PC-9 (cell line): ENCODE measurements at regions not wholly inside any gene's neighbourhood (a gene's known extent, or its start where the extent isn't known, plus 50 kb on each side); places are given as distances from the start of the nearest gene placed in this dataset.

Experiments used
- BruUV-seq: library from RNA; stranded (reverse); fragments of 400-500 nt; replicated peaks from 2 replicates; lab custom pipeline; 2021; lab: Mats Ljungman, UMichigan
- CTCF ChIA-PET: fragments of 300-600 bp; sonication (Branson Sonifier 250); formaldehyde crosslinking; loops from one replicate; lab custom pipeline; 2022; ENCODE audit warnings: antibody characterized with exemption; lab: Charles Lee
- POLR2A ChIA-PET: fragments of 300-600 bp; sonication (Branson Sonifier 250); formaldehyde crosslinking; loops from one replicate; lab custom pipeline; 2022; ENCODE audit warnings: antibody characterized with exemption; ENCODE audit not compliant: unreplicated experiment; lab: Charles Lee
- DNase-seq, 2 experiments: peaks; one replicate each; pipeline versions ENCODE4 v3.0.0 to v3.0.0-alpha.2; 2015 to 2022; ENCODE audit warnings: mixed read lengths in 1 of 2
- H2AFZ ChIP-seq: fragments of 200-600 bp; sonication (generic); 2 replicates; pipeline ENCODE4 v1.8.1; 2017; ENCODE audit warnings: antibody characterized with exemption
- H3F3A ChIP-seq: fragments of 200-600 bp; sonication (generic); 2 replicates; pipeline ENCODE4 v1.8.1; 2017; ENCODE audit warnings: antibody characterized with exemption, mild to moderate bottlenecking, low read depth; ENCODE audit not compliant: insufficient read depth
- H3K27ac ChIP-seq: fragments of 200-600 bp; sonication (generic); 2 replicates; pipeline ENCODE4 v1.6.1; 2016; ENCODE audit warnings: mixed run types
- H3K27me3 ChIP-seq: fragments of 200-600 bp; sonication (generic); 2 replicates; pipeline ENCODE4 v1.6.1; 2016; ENCODE audit warnings: low read depth, mixed run types; ENCODE audit not compliant: insufficient read depth
- H3K36me3 ChIP-seq: fragments of 200-600 bp; sonication (generic); 2 replicates; pipeline ENCODE4 v1.6.1; 2016; ENCODE audit warnings: low read depth, mixed run types
- H3K4me1 ChIP-seq: fragments of 200-600 bp; sonication (generic); replicated peaks from 2 replicates; pipeline ENCODE4 v1.6.1; 2016; ENCODE audit warnings: mixed run types; ENCODE audit not compliant: insufficient read depth
- H3K4me2 ChIP-seq: fragments of 200-600 bp; sonication (generic); 2 replicates; pipeline ENCODE4 v1.6.1; 2017; ENCODE audit warnings: mixed run types
- H3K4me3 ChIP-seq: fragments of 200-600 bp; sonication (generic); 2 replicates; pipeline ENCODE4 v1.6.1; 2016; ENCODE audit warnings: mixed run types
- H3K79me2 ChIP-seq: fragments of 200-600 bp; sonication (generic); 2 replicates; pipeline ENCODE4 v1.6.1; 2017; ENCODE audit warnings: low read depth, mixed run types
- H3K9me2 ChIP-seq: fragments of 200-600 bp; sonication (generic); 2 replicates; pipeline ENCODE4 v1.8.1; 2017; ENCODE audit warnings: mild to moderate bottlenecking; ENCODE audit not compliant: insufficient read depth
- H3K9me3 ChIP-seq: fragments of 200-600 bp; sonication (generic); 2 replicates; pipeline ENCODE4 v1.8.1; 2016; ENCODE audit warnings: low read depth; ENCODE audit not compliant: insufficient read depth
- H4K20me1 ChIP-seq: fragments of 200-600 bp; sonication (generic); 2 replicates; pipeline ENCODE4 v1.8.1; 2017; ENCODE audit not compliant: insufficient read depth
- EZH2 ChIP-seq: fragments of 200-600 bp; sonication (generic); IDR thresholded peaks from 2 replicates; pipeline ENCODE4 v1.8.0; 2017; ENCODE audit warnings: antibody characterized with exemption, low read depth
- intact Hi-C: fragments of 100-400 bp; cut with micrococcal nuclease; formaldehyde crosslinking; loops from one replicate; pipeline ENCODE4 v1.10.0; 2022; ENCODE audit not compliant: unreplicated experiment
- TF ChIP-seq, protein P1 (sequence below): fragments of 200-600 bp; sonication (generic); conservative IDR thresholded peaks from 2 replicates; pipeline ENCODE4 v1.6.1; 2017; ENCODE audit warnings: mixed run types, antibody characterized with exemption, mild to moderate bottlenecking, moderate library complexity

DNA sequence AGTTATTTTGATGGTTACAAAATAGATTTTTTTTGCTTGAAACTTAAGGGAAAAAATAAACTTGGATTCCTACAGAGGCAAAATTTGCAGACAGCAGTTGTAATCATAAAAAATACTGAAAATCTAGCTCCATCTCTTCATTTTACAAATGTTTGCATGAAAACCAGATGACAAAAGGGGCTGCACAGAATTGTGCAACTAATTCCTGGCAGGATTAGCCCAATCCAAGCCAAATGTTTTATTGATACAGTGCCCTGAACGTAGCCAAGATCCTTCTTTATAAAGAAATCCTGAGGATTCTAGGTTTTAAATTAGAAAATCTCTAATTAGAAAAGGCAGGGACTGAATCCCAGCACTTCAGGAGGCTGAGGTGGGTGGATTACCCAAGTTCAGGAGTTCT is 356.4 kb upstream of the SEL1L start:
- CTCF ChIA-PET: no interaction called here
- H3K27me3 ChIP-seq: no peaks in the 10 kb centered on the region
- H4K20me1 ChIP-seq: no peaks in the 10 kb centered on the region
- no peak for DNase-seq
- no peak overlapping the region for H2AFZ ChIP-seq
- H3K79me2 ChIP-seq: no peaks in the 10 kb centered on the region
- no peaks in the 10 kb centered on the region for H3F3A ChIP-seq
- no peaks in the 10 kb centered on the region for H3K9me2 ChIP-seq
- no peak overlapping the region for H3K27ac ChIP-seq
- no peak overlapping the region for H3K4me2 ChIP-seq
- intact Hi-C loops: no loop called here
- no TSS peak for BruUV-seq
- no peaks in the 10 kb centered on the region for H3K36me3 ChIP-seq
- TF ChIP-seq, protein P1, sequence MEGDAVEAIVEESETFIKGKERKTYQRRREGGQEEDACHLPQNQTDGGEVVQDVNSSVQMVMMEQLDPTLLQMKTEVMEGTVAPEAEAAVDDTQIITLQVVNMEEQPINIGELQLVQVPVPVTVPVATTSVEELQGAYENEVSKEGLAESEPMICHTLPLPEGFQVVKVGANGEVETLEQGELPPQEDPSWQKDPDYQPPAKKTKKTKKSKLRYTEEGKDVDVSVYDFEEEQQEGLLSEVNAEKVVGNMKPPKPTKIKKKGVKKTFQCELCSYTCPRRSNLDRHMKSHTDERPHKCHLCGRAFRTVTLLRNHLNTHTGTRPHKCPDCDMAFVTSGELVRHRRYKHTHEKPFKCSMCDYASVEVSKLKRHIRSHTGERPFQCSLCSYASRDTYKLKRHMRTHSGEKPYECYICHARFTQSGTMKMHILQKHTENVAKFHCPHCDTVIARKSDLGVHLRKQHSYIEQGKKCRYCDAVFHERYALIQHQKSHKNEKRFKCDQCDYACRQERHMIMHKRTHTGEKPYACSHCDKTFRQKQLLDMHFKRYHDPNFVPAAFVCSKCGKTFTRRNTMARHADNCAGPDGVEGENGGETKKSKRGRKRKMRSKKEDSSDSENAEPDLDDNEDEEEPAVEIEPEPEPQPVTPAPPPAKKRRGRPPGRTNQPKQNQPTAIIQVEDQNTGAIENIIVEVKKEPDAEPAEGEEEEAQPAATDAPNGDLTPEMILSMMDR: no peak
- no peak for TF ChIP-seq EZH2
- no peak overlapping the region for H3K4me3 ChIP-seq
- H3K9me3 ChIP-seq: no peaks in the 10 kb centered on the region
- POLR2A ChIA-PET: no interaction called here
- no peaks in the 10 kb centered on the region for H3K4me1 ChIP-seq

DNA sequence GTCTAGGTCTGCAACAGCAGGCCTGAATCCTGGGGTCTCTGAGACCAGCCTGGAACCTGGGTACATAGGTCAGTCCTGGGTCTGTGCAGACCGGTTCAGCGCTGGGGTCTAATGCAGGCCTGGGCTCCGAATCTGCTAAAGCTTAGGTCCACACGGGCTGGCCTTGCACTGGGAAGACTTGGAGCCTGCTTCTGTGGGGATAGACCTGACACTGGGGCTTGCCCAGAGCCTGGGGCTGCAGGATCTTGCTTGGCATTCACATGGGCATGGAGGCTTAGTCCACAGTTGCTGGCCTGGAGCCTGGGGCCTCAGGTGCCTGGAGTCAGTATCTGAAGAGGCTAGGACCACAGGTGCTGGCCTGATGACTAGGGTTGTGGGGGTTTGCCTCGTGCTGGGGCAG is 369.8 kb upstream of the SEL1L start:
- Histone ChIP-seq H3K4me2 (no peak overlapping the region), H3K4me3 (no peak overlapping the region), H3K27me3 (no peaks in the 10 kb centered on the region), H2AFZ (no peak overlapping the region), H3K79me2 (no peaks in the 10 kb centered on the region), H3K9me2 (no peaks in the 10 kb centered on the region), H3K27ac (no peak overlapping the region), H4K20me1 (no peaks in the 10 kb centered on the region), H3F3A (no peaks in the 10 kb centered on the region), H3K36me3 (no peaks in the 10 kb centered on the region), H3K4me1 (no peaks in the 10 kb centered on the region), H3K9me3 (no peaks in the 10 kb centered on the region)
- TF ChIP-seq, protein P1: no peak
- TF ChIP-seq EZH2: no peak
- no peak for DNase-seq
- CTCF ChIA-PET: no interaction called here
- BruUV-seq: no TSS peak
- intact Hi-C loops: no loop called here
- POLR2A ChIA-PET: no interaction called here

DNA sequence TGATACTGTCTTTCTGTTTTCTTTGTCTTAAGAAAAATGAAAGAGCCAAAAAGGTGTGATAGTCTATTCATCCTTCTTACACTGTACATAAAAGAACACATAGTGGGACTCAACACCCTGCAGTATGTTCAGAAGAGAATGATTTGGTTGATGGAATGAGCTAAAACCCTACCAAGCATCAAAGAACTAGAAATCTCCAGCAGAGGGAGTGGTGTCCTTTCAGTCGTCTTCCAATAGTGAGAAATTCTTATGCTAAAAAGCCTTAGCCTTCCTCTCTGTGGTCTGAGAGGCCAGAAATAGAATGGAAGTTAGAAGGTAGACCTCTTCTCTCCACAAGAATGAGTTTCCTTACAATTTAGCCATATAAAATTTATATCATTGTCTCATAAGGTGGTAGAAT is 393.4 kb upstream of the SEL1L start:
- H3K9me2 ChIP-seq: no peaks in the 10 kb centered on the region
- H3K27me3 ChIP-seq: no peaks in the 10 kb centered on the region
- ChIA-PET POLR2A (no interaction called here), CTCF (no interaction called here)
- H3K4me2 ChIP-seq: no peak overlapping the region
- no peak for DNase-seq
- H3K4me3 ChIP-seq: no peak overlapping the region
- no peaks in the 10 kb centered on the region for H3K79me2 ChIP-seq
- H3K36me3 ChIP-seq: no peaks in the 10 kb centered on the region
- no peaks in the 10 kb centered on the region for H3F3A ChIP-seq
- intact Hi-C loops: no loop called here
- TF ChIP-seq, protein P1: no peak
- TF ChIP-seq EZH2: no peak
- BruUV-seq: no TSS peak
- no peaks in the 10 kb centered on the region for H4K20me1 ChIP-seq
- no peaks in the 10 kb centered on the region for H3K4me1 ChIP-seq
- no peak overlapping the region for H2AFZ ChIP-seq
- no peak overlapping the region for H3K27ac ChIP-seq
- no peaks in the 10 kb centered on the region for H3K9me3 ChIP-seq
